ENCODE measurements at regions not wholly inside any gene's neighbourhood (a gene's known extent, or its start where the extent isn't known, plus 50 kb on each side); places are given as distances from the start of the nearest gene placed in this dataset.

GRCh38 chr3:178907081-178907480 is 164.5 kb downstream of the ZMAT3 start:
- Mint-ChIP-seq H3K27me3 (ENCODE audit: insufficient read depth, unreplicated experiment) (no peaks in the 10 kb centered on the region), H3K36me3 (ENCODE audit: insufficient read depth, unreplicated experiment) (no peaks in the 10 kb centered on the region), H3K4me1 (ENCODE audit: insufficient read depth, unreplicated experiment) (no peaks in the 10 kb centered on the region), H3K4me3 (ENCODE audit: unreplicated experiment) (no peak overlapping the region), H3K27ac (ENCODE audit: low read depth, unreplicated experiment) (no peak overlapping the region), H3K9me3 (ENCODE audit: unreplicated experiment) (peaks cover 8% of the 10 kb centered on the region)
- no TSS peak for BruUV-seq (replicated peaks)
- ChIA-PET POLR2A (no interaction called here), CTCF (no interaction called here)
- TF ChIP-seq CTCF (IDR thresholded peaks at IDR 0.05; ENCODE audit: unreplicated experiment): no peak
- intact Hi-C loops (cut with micrococcal nuclease): no loop called here
- DNase-seq (ENCODE audit: unreplicated experiment): no peak

- no peaks in the 10 kb centered on the region for H3K36me3 Mint-ChIP-seq (ENCODE audit: insufficient read depth, unreplicated experiment)
- peaks cover 8% of the 10 kb centered on the region for H3K9me3 Mint-ChIP-seq (ENCODE audit: unreplicated experiment)
- TF ChIP-seq CTCF (IDR thresholded peaks at IDR 0.05; ENCODE audit: unreplicated experiment): no peak
- no peaks in the 10 kb centered on the region for H3K4me1 Mint-ChIP-seq (ENCODE audit: insufficient read depth, unreplicated experiment)
- intact Hi-C loops (cut with micrococcal nuclease): no loop called here
- no TSS peak for BruUV-seq (replicated peaks)
- H3K27ac Mint-ChIP-seq (ENCODE audit: low read depth, unreplicated experiment): no peak overlapping the region
- ChIA-PET POLR2A (no interaction called here), CTCF (interaction anchor here (0.5 kb wide), 1 partner anchor 23 kb away, joined by 3 read pairs; no protein-coding TSS in a partner anchor)
- H3K27me3 Mint-ChIP-seq (ENCODE audit: insufficient read depth, unreplicated experiment): no peaks in the 10 kb centered on the region
- DNase-seq (ENCODE audit: unreplicated experiment): no peak
- no peak overlapping the region for H3K4me3 Mint-ChIP-seq (ENCODE audit: unreplicated experiment)
Observed at GRCh38 chr3:178901204-178901603, 170.4 kb downstream of the ZMAT3 start.

- intact Hi-C loops (cut with micrococcal nuclease): no loop called here
- CTCF ChIA-PET: interaction anchor here (1.5 kb wide), 1 partner anchor 414 kb away, joined by 3 read pairs; no protein-coding TSS in a partner anchor
- Mint-ChIP-seq H3K27me3 (ENCODE audit: insufficient read depth, unreplicated experiment) (no peaks in the 10 kb centered on the region), H3K9me3 (ENCODE audit: unreplicated experiment) (no peaks in the 10 kb centered on the region), H3K27ac (ENCODE audit: low read depth, unreplicated experiment) (no peak overlapping the region), H3K4me1 (ENCODE audit: insufficient read depth, unreplicated experiment) (no peaks in the 10 kb centered on the region), H3K4me3 (ENCODE audit: unreplicated experiment) (no peak overlapping the region), H3K36me3 (ENCODE audit: insufficient read depth, unreplicated experiment) (no peaks in the 10 kb centered on the region)
- DNase-seq (ENCODE audit: unreplicated experiment): no peak
- no peak for TF ChIP-seq CTCF (IDR thresholded peaks at IDR 0.05; ENCODE audit: unreplicated experiment)
- no TSS peak for BruUV-seq (replicated peaks)
- POLR2A ChIA-PET: no interaction called here
Observed at GRCh38 chr3:178900029-178900646, 171.5 kb downstream of the ZMAT3 start.

GRCh38 chr3:178895178-178895789 is 176.3 kb downstream of the ZMAT3 start:
- Mint-ChIP-seq H3K9me3 (ENCODE audit: unreplicated experiment) (no peaks in the 10 kb centered on the region), H3K36me3 (ENCODE audit: insufficient read depth, unreplicated experiment) (no peaks in the 10 kb centered on the region), H3K4me1 (ENCODE audit: insufficient read depth, unreplicated experiment) (no peaks in the 10 kb centered on the region), H3K27me3 (ENCODE audit: insufficient read depth, unreplicated experiment) (no peaks in the 10 kb centered on the region), H3K27ac (ENCODE audit: low read depth, unreplicated experiment) (no peak overlapping the region), H3K4me3 (ENCODE audit: unreplicated experiment) (no peak overlapping the region)
- TF ChIP-seq CTCF (IDR thresholded peaks at IDR 0.05; ENCODE audit: unreplicated experiment): no peak
- CTCF ChIA-PET: interaction anchor here (0.6 kb wide), 1 partner anchor 372 kb away, joined by 3 read pairs; no protein-coding TSS in a partner anchor
- BruUV-seq (replicated peaks): no TSS peak
- POLR2A ChIA-PET: interaction anchor here (0.6 kb wide), 2 partner anchors 16 to 177 kb away, joined by 3 to 4 read pairs; partner anchors contain the start of gene ZMAT3
- DNase-seq (ENCODE audit: unreplicated experiment): no peak
- intact Hi-C loops (cut with micrococcal nuclease): no loop called here
